GM19043 (cell line): ENCODE measurements at regions not wholly inside any gene's neighbourhood (a gene's known extent, or its start where the extent isn't known, plus 50 kb on each side); places are given as distances from the start of the nearest gene placed in this dataset.
"Not testable (repeated sequence)": the region's sequence is repeated elsewhere in the genome, so short reads cannot be mapped to it uniquely, and the experiment has no call there.

Source experiments
- ATAC-seq: cut with Tn5 transposase; IDR thresholded peaks from one replicate; pipeline ENCODE4 v1.9.1; 2021; ENCODE audit warnings: low read depth; ENCODE audit not compliant: unreplicated experiment

- ATAC-seq, result no peak
Observed at GRCh38 chr9:38136386-38136785, 67.4 kb upstream of the SHB start.

GRCh38 chr9:38134611-38135237, 65.7 kb upstream of the SHB start:
- no peak for ATAC-seq

GRCh38 chr9:38133595-38133994, 64.6 kb upstream of the SHB start:
- no peak for ATAC-seq

- ATAC-seq, result no peak
Observed at GRCh38 chr9:38132956-38133355, 63.9 kb upstream of the SHB start.

- ATAC-seq, result no peak
Observed at GRCh38 chr9:38131729-38132128, 62.7 kb upstream of the SHB start.

- no peak for ATAC-seq
Observed at GRCh38 chr9:38130724-38131123, 61.7 kb upstream of the SHB start.

- ATAC-seq, result no peak
Observed at GRCh38 chr9:38129366-38129765, 60.3 kb upstream of the SHB start.

- ATAC-seq, result no peak
Observed at GRCh38 chr9:38128752-38129270, 59.8 kb upstream of the SHB start.

GRCh38 chr9:38127271-38127839, 58.3 kb upstream of the SHB start:
- no peak for ATAC-seq

- no peak for ATAC-seq
Observed at GRCh38 chr9:38126730-38127129, 57.7 kb upstream of the SHB start.

- no peak for ATAC-seq
Observed at GRCh38 chr9:38125889-38126288, 56.9 kb upstream of the SHB start.

GRCh38 chr9:38123359-38123758, 54.3 kb upstream of the SHB start:
- not testable (repeated sequence) for ATAC-seq

GRCh38 chr9:38120961-38121360, 51.9 kb upstream of the SHB start:
- no peak for ATAC-seq

- no peak for ATAC-seq
Observed at GRCh38 chr9:38119560-38120236, 50.7 kb upstream of the SHB start.

GRCh38 chr9:38118862-38119438, 49.9 kb upstream of the SHB start:
- no peak for ATAC-seq
